ENCODE measurements at regions not wholly inside any gene's neighbourhood (a gene's known extent, or its start where the extent isn't known, plus 50 kb on each side); places are given as distances from the start of the nearest gene placed in this dataset.

DNA sequence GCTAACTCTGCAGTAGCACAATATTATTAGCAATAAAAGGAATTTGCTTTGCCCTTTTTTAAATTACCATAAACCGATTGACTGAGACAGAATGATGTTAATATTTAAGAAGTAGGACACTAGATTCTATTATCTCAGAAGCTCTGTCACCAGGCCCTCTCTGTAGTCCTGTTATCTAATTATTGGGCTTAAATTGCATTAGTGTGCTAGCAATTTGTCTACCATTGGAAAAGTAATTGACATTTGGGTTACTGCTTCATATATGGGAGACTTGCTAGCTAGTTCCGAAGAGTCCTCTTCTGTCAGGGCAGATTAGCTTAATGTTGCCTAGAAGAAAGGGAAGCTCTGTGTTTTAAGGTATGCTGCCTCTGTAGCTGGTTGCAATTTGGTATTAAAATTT is 1107.3 kb upstream of the EEF2KMT start:
- no peak for TF ChIP-seq EZH2phosphoT487 (IDR thresholded peaks at IDR 0.05; ENCODE audit: insufficient read depth, low read depth)
- TF ChIP-seq EZH2 (IDR thresholded peaks at IDR 0.05; ENCODE audit: insufficient read depth, poor library complexity, severe bottlenecking), result no peak

Data from GM23248 (cell line).